Stimulated activated effector memory CD8-positive, alpha-beta T cell treated with anti-CD3 and anti-CD28 coated beads, Interleukin-12 subunit alpha, Interleukin-12 subunit beta, amount 100 ng/mL, for 72 hours (primary cell): ENCODE measurements at regions not wholly inside any gene's neighbourhood (a gene's known extent, or its start where the extent isn't known, plus 50 kb on each side); places are given as distances from the start of the nearest gene placed in this dataset.

ENCODE experiments used
- ATAC-seq: fragments of 150-1000 bp; cut with Tn5 transposase; 2 replicates; pipeline ENCODE4 v1.10.0; 2021
- DNase-seq, 2 donors: peaks; one replicate each; pipeline ENCODE4 v3.0.0; 2021 to 2022; ENCODE audit warnings: low spot score in 2 of 2
- H3K27ac Mint-ChIP-seq: one replicate; pipeline ENCODE4 v1.8.0; 2022; ENCODE audit warnings: mild to moderate bottlenecking, mixed read lengths
- H3K36me3 Mint-ChIP-seq: one replicate; pipeline ENCODE4 v1.8.0; 2022; ENCODE audit warnings: mild to moderate bottlenecking, mixed read lengths
- H3K4me1 Mint-ChIP-seq: one replicate; pipeline ENCODE4 v1.8.0; 2022; ENCODE audit warnings: mixed read lengths
- H3K4me3 Mint-ChIP-seq: one replicate; pipeline ENCODE4 v1.8.0; 2022; ENCODE audit warnings: mild to moderate bottlenecking, mixed read lengths
- H3K9me3 Mint-ChIP-seq: one replicate; pipeline ENCODE4 v1.8.0; 2022; ENCODE audit warnings: mixed read lengths

DNA sequence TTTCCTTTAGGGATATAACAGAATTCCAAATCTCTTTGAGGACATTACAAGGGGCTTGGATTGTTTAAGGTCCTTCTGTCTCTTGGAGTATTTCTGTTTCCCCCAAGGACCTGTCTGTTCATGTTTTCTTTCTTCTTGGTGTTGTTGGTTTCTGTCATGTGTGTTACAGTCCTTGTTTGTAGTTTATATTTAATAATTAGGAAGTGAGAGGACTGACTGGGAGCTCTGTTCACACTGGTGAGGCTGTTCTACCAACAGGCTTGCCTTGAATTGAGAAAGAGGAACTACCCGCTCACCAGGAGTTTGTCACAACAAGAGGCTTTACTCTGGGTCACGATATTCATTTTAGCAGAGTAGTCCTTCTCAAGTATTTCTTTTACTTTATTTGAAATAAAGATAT lies 119.2 kb upstream of the SV2C start:
- Mint-ChIP-seq H3K27ac (no peak overlapping the region), H3K9me3 (peaks cover 5% of the 10 kb centered on the region), H3K4me1 (no peaks in the 10 kb centered on the region), H3K36me3 (no peaks in the 10 kb centered on the region), H3K4me3 (no peak overlapping the region)
- DNase-seq (no peak), ATAC-seq (no peak)

DNA sequence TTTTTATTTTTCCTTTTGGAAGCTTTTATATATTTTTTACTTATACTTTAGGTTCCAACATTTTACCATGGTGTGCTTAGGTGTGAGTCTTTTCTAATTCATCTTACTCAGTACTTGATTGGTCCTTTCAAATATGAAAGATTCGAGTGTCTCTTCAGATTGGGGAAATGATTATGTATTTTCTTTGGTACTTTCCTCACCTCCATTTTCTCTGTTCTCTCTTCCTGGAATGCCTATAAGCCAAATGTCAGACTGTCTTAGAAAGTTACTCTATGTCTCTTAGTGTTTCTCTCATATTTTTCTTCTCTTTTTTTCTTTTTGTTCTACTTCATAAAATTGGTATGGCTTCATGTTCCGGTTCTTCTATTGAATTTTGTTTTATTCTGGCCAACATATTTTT lies 119.6 kb upstream of the SV2C start:
- no peaks in the 10 kb centered on the region for H3K4me1 Mint-ChIP-seq
- no peaks in the 10 kb centered on the region for H3K36me3 Mint-ChIP-seq
- ATAC-seq (no peak), DNase-seq (no peak)
- H3K4me3 Mint-ChIP-seq, result no peak overlapping the region
- peaks cover 4% of the 10 kb centered on the region for H3K9me3 Mint-ChIP-seq
- no peak overlapping the region for H3K27ac Mint-ChIP-seq

DNA sequence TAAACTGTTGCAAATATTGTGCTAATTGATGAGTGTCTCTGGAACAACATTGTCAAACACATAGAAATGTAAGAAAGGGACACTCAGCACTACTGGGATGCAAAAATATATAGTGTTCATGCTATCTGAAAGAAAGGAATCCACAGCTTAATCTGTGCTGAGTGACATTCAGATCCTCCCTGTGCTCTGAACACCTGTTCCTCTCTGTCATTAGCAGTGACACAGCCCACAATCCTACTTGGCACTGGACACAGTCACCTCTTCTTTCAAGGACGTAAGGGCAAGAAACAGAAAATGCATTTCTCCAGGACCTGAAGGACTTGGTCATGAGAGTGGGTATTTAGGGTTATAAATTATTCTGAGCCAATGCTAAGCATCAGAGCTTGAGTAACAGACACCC lies 121.4 kb upstream of the SV2C start:
- Mint-ChIP-seq H3K27ac (no peak overlapping the region), H3K4me3 (no peak overlapping the region), H3K9me3 (no peaks in the 10 kb centered on the region), H3K4me1 (no peaks in the 10 kb centered on the region), H3K36me3 (no peaks in the 10 kb centered on the region)
- no peak for ATAC-seq
- DNase-seq, result no peak

DNA sequence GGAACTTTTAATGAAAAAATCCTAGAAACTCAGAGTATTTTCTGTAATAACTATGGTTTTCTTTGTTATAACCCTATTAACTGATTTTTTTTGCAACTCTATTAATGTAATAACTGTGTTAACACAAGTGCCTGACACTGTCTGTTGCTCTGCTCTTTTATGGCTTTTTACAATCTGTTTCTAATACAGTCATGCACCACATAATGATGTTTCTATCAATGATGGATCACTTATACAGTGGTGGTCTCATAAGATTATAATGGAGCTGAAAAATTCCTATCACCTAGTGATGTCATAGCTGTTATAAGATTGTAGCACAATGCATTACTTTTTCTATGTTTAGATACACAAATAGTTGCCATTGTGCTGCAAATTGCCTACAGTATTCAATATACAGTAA lies 123.1 kb upstream of the SV2C start:
- DNase-seq (no peak), ATAC-seq (no peak)
- H3K4me3 Mint-ChIP-seq, result no peak overlapping the region
- no peaks in the 10 kb centered on the region for H3K9me3 Mint-ChIP-seq
- no peaks in the 10 kb centered on the region for H3K4me1 Mint-ChIP-seq
- no peak overlapping the region for H3K27ac Mint-ChIP-seq
- no peaks in the 10 kb centered on the region for H3K36me3 Mint-ChIP-seq

DNA sequence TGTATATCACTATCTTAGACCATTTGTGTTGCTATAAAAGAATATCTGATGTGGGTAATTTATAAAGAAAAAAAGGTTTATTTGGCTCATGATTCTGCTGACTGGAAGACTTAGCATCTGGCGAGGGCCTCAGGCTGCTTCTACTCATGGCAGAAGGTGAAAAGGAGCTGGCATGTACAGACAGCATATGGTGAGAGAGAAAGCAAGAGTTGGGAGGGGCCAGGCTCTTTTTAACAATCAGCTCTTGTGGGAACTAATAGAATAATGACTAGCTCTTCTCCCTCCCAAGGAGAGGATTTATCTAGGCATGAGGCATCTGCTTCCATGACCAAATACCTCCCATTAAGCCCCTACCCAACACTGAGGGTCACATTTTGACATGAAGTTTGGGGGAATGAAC lies 130.2 kb upstream of the SV2C start:
- H3K4me3 Mint-ChIP-seq, result no peak overlapping the region
- no peak overlapping the region for H3K27ac Mint-ChIP-seq
- ATAC-seq (no peak), DNase-seq (no peak)
- H3K9me3 Mint-ChIP-seq, result peaks cover 6% of the 10 kb centered on the region
- no peaks in the 10 kb centered on the region for H3K4me1 Mint-ChIP-seq
- no peaks in the 10 kb centered on the region for H3K36me3 Mint-ChIP-seq

DNA sequence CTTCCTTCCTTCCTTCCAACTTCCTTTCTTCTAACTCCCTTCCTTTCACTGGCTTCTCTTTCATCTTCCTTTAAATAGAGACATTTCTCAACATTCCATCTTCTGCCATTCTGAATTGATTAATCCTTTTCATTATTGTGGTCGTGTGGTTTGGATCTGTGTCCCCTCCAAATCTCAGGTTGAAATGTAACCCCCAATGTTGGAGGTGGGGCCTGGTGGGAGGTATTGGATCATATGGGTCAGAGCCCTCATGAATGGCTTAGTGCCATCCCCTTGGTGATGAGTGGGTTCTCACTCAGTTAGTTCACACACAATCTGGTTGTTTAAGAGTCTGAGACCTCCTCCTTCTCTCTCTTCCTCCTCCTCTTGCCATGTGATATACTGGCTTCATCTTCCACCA lies 130.9 kb upstream of the SV2C start:
- Mint-ChIP-seq H3K9me3 (peaks cover 6% of the 10 kb centered on the region), H3K27ac (no peak overlapping the region), H3K4me3 (no peak overlapping the region), H3K36me3 (no peaks in the 10 kb centered on the region), H3K4me1 (no peaks in the 10 kb centered on the region)
- DNase-seq (no peak), ATAC-seq (no peak)

DNA sequence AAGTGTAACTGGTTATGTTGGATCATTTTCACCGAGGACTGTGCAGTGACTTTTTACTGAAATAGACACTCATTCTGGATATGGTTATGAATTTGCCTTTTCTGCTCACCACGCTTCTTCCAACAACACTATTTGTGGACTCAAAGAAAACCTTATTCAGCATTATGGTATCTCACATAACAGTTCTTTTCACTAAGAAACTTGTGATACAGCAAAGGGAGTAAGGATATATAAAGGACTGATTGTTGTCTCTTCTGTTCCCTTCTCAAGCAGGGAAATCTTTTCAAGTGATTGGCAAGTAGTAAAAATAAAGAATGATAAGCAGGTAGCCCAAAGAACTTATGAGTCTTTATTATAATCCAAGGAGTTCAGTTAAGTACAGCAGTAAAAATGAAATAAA lies 131.5 kb upstream of the SV2C start:
- peaks cover 6% of the 10 kb centered on the region for H3K9me3 Mint-ChIP-seq
- no peak overlapping the region for H3K4me3 Mint-ChIP-seq
- no peaks in the 10 kb centered on the region for H3K36me3 Mint-ChIP-seq
- H3K27ac Mint-ChIP-seq, result no peak overlapping the region
- H3K4me1 Mint-ChIP-seq, result no peaks in the 10 kb centered on the region
- no peak for ATAC-seq
- DNase-seq, result no peak

DNA sequence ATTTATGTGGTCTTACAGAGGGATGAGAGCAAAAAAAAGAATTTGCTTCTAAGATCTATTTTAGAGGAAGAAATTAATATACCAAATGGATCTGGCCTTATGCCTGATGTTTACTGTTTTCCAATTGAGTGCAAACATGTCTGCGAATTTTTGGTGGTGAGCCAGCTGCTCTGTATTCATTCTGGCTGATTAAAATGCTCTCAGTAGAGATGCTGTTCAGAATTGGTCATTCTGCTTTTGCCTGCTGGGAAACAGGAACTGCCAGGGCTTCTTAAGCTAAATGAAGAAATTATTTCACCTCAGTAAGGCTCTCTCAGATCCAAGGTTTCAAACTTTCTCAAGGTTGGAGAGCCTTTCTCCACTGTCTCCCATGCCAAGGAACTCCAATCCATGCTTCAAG lies 132.0 kb upstream of the SV2C start:
- ATAC-seq (no peak), DNase-seq (no peak)
- no peaks in the 10 kb centered on the region for H3K36me3 Mint-ChIP-seq
- H3K27ac Mint-ChIP-seq, result no peak overlapping the region
- peaks cover 6% of the 10 kb centered on the region for H3K9me3 Mint-ChIP-seq
- no peaks in the 10 kb centered on the region for H3K4me1 Mint-ChIP-seq
- no peak overlapping the region for H3K4me3 Mint-ChIP-seq

DNA sequence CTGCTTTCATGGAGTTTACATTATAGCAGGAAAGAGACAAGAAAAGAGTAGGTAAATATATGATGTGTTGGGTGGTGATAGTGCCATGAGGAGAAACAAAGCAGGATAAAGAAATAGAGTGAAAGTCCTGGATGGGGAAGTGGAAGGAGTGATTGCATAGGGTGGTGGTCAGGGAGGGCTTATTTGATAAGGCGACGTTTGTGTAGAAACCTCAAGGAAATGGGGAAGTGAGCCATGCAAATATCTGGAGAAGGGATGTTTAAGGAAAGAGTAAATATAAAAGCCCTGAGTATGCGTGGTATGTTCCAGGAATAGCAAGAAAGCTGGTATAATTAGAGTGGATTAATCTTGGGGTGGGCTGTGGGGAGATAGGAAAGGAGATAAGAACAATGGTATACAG lies 134.7 kb upstream of the SV2C start:
- Mint-ChIP-seq H3K4me3 (no peak overlapping the region), H3K36me3 (no peaks in the 10 kb centered on the region), H3K27ac (no peak overlapping the region), H3K9me3 (peaks cover 6% of the 10 kb centered on the region), H3K4me1 (no peaks in the 10 kb centered on the region)
- DNase-seq (no peak), ATAC-seq (no peak)

DNA sequence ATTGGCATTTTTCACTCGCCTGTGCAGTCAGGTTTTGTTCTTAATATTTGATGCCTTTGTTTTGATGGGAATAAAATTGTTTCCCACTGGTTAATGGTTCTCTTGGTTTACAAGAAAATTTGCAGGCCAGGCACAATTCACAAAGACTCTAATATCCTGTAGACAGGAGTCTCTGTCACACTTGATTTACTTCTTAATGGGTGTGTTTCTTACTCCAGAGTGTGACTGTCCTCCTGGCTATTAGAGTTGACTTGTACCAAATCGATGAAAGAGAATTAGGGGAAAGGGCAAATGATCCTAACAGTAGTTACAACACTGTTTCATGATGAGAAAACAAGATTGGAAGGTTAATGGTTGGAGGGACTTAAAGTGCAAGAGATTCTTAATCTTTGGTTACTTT lies 142.8 kb upstream of the SV2C start:
- DNase-seq (no peak), ATAC-seq (no peak)
- H3K4me1 Mint-ChIP-seq, result no peaks in the 10 kb centered on the region
- no peak overlapping the region for H3K27ac Mint-ChIP-seq
- no peaks in the 10 kb centered on the region for H3K9me3 Mint-ChIP-seq
- H3K4me3 Mint-ChIP-seq, result no peak overlapping the region
- H3K36me3 Mint-ChIP-seq, result no peaks in the 10 kb centered on the region

DNA sequence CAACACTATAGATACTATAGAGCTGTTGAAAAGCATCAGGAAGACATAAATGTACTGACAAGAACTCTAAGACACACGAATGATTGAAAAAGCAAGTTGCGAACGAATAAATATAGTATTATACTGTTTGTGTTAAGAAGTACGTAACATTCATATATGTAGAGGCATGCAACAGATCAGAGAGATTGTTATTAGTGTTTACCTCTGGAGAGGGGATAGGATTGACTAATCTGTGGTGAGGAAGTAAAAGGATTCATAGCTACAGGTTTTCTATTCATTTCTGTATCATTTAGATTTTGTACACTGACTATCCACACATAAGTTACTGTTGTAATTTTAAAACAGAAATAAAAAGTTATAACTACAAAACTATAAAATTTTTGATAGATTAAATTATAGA lies 147.6 kb upstream of the SV2C start:
- Mint-ChIP-seq H3K4me1 (no peaks in the 10 kb centered on the region), H3K36me3 (no peaks in the 10 kb centered on the region), H3K4me3 (no peak overlapping the region), H3K27ac (no peak overlapping the region), H3K9me3 (no peaks in the 10 kb centered on the region)
- ATAC-seq (no peak), DNase-seq (no peak)

DNA sequence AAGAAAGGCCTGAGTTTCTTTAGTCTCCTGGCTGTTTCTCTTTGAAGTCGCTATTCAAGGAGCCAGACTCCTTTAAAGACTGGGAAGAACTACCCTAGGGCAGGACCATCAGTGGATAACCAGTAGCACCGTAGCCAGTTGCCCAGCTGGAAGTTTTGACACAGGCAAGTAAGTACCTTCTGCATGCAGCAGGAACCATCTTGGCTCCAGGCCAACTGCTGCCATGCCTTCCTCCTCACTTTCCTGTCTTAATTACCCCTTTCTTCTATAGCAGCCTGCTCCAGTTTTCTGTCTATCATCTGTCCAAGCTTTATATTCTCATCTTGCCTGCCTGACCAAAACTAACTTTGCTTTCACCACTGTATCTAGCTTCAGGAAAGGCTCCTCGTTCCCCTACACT lies 149.7 kb upstream of the SV2C start:
- DNase-seq (no peak), ATAC-seq (no peak)
- Mint-ChIP-seq H3K36me3 (no peaks in the 10 kb centered on the region), H3K4me3 (no peak overlapping the region), H3K9me3 (no peaks in the 10 kb centered on the region), H3K27ac (no peak overlapping the region), H3K4me1 (no peaks in the 10 kb centered on the region)

DNA sequence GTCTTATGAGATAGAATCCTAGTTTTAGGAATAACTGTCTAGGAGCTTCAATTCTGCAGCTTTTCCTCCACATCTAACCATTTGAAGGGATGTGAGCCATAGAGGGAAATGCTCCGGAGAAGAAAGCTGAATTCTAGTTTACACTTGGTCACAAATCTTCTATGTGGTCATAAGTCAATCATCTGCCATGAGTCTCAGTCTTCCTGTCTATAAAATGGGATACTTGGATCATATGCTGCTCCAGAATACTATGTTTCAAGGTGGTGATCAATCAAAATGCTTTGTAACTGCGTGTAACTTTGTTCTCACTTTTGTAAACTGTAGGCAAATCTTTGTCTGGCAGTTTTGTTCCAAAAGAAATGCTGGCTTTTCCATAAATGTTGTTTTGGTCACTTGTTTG lies 152.0 kb upstream of the SV2C start:
- no peak overlapping the region for H3K27ac Mint-ChIP-seq
- no peaks in the 10 kb centered on the region for H3K9me3 Mint-ChIP-seq
- no peaks in the 10 kb centered on the region for H3K4me1 Mint-ChIP-seq
- no peaks in the 10 kb centered on the region for H3K36me3 Mint-ChIP-seq
- DNase-seq, result no peak
- H3K4me3 Mint-ChIP-seq, result no peak overlapping the region
- no peak for ATAC-seq

DNA sequence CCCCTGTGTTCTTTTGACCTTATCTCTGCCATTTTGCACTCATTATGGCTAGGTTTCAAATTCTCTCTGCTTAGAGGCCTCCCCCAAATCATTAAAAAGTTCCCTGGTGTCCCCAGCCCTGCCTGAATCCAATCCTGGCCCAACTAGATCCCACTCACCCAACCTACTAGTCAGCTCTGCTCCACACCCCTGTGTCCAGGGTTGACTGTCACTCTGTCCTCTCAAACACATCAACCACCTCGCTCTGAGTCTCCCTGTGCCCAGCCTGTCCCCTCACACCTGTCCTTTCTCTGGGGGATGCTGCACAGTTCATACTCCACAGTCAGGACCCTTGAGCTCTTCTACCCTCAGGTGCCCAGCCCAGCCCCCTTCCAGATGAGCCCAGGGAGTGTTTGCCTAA lies 154.2 kb upstream of the SV2C start:
- Mint-ChIP-seq H3K36me3 (no peaks in the 10 kb centered on the region), H3K4me1 (no peaks in the 10 kb centered on the region), H3K27ac (no peak overlapping the region), H3K9me3 (no peaks in the 10 kb centered on the region), H3K4me3 (no peak overlapping the region)
- DNase-seq, result no peak
- peak; percentile 53 for ATAC-seq

DNA sequence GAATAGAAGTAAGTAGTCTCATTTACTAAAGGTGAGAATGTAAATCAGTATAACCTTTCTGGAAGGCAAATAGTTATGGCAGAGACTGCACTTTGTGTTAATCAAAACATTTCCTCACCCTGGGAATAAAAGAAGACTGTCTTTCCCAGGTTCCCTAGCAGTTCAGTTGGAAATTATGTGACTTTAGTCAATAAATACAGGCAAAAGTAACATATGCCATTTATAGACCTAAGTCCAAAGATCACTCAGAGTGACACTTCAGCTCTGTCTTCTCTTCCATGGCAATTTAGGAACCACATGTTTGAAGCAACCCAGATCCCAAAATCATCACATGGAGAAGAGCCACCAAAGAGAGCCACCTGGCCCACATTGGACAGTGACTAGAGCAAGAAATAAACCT lies 160.7 kb upstream of the SV2C start:
- DNase-seq (no peak), ATAC-seq (no peak)
- Mint-ChIP-seq H3K4me3 (no peak overlapping the region), H3K4me1 (no peaks in the 10 kb centered on the region), H3K27ac (no peak overlapping the region), H3K36me3 (no peaks in the 10 kb centered on the region), H3K9me3 (no peaks in the 10 kb centered on the region)

DNA sequence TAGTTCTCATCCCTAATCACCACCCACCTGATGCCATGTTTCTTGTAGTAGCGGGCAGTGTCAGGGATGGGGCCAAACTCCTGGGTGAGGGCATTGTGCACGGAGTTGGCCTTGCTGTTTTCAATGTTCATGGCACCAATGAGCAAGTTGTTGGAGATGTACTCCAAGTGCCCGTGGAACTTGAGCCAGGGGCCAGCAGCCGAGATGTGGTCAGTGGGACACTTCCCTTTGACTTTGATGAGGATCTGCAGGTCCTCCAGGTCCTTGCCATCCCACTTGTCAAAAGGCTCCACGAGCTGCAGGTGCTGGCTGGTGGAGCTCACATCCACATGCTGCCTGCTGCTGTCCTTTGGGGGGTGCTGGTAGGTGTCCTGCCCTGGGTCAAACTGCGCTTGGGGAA lies 162.2 kb upstream of the SV2C start:
- Mint-ChIP-seq H3K27ac (no peak overlapping the region), H3K4me3 (no peak overlapping the region), H3K4me1 (no peaks in the 10 kb centered on the region), H3K9me3 (no peaks in the 10 kb centered on the region), H3K36me3 (no peaks in the 10 kb centered on the region)
- no peak for ATAC-seq
- DNase-seq, result no peak

DNA sequence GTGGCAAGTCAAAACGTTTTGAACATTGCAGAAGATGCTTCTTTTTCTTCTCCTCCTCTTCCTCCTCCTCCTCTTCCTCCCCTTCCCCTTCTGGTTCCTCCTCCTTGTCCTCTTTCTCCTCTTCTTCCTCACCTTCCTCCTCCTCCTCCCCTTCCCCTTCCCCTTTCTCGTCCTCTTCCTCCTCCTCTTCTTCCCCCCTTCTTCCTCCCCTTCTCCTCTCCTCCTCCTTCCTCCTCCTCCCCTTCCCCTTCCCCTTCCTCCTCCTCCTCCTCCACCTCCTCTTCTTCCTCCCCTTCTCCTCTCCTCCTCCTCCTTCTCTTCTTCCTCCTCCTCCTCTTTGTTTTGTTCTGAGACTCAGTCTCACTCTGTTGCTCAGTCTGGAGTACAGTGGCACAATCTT lies 167.0 kb upstream of the SV2C start:
- no peak for ATAC-seq
- Mint-ChIP-seq H3K4me1 (no peaks in the 10 kb centered on the region), H3K36me3 (no peaks in the 10 kb centered on the region)

More for the DNA sequence above, 167.0 kb upstream of the SV2C start:
- H3K4me3 Mint-ChIP-seq, result no peak overlapping the region
- H3K9me3 Mint-ChIP-seq, result no peaks in the 10 kb centered on the region
- no peak overlapping the region for H3K27ac Mint-ChIP-seq
- DNase-seq, result no peak
